SK-N-SH (cell line): ENCODE measurements at regions not wholly inside any gene's neighbourhood (a gene's known extent, or its start where the extent isn't known, plus 50 kb on each side); places are given as distances from the start of the nearest gene placed in this dataset.
A peak's percentile ranks its signal among the peaks of the same experiment; 100 is the strongest.

Experiments used
- CTCF ChIA-PET: fragments of 300-600, 350-600 bp; formaldehyde crosslinking; extraction: SDS; loops from one replicate; lab custom pipeline; 2021; lab: Yijun Ruan, JAX
- POLR2A ChIA-PET: fragments of 350-600 bp; sonication (Branson Sonifier 250); formaldehyde crosslinking; extraction: SDS; loops from one replicate; lab custom pipeline; 2020; ENCODE audit warnings: antibody characterized with exemption, inconsistent platforms; lab: Yijun Ruan, JAX
- DNase-seq: peaks from one replicate; pipeline ENCODE4 v3.0.0; 2012
- H2AFZ ChIP-seq: fragments of 200-600 bp; sonication (generic); 2 replicates; pipeline ENCODE4 v1.8.1; 2016; ENCODE audit warnings: antibody characterized with exemption, mild to moderate bottlenecking, low read depth
- H3F3A ChIP-seq: fragments of 200-600 bp; sonication (generic); replicated peaks from 2 replicates; pipeline ENCODE3; 2016; ENCODE audit warnings: antibody characterized with exemption, mild to moderate bottlenecking; ENCODE audit not compliant: insufficient read depth
- H3K27ac ChIP-seq, 2 experiments: fragments of 200-500 bp in 1 of 2; fragments of 200-600 bp in 1 of 2; sonication (Bioruptor generic) in 1 of 2; sonication (generic), shearing (Covaris generic) in 1 of 2; 2 replicates each; pipeline versions ENCODE4 v1.5.1 to v1.6.1; 2014 to 2016; ENCODE audit warnings: low read depth in 2 of 2, inconsistent platforms in 1 of 2, low read length in 1 of 2, mild to moderate bottlenecking in 1 of 2, mixed read lengths in 1 of 2
- H3K27me3 ChIP-seq: fragments of 200-600 bp; sonication (generic), shearing (Covaris generic); 2 replicates; pipeline ENCODE4 v1.6.1; 2016; ENCODE audit warnings: mixed run types; ENCODE audit not compliant: insufficient read depth
- H3K36me3 ChIP-seq, 2 experiments: fragments of 200-500 bp in 1 of 2; fragments of 200-600 bp in 1 of 2; sonication (Bioruptor generic) in 1 of 2; sonication (generic) in 1 of 2; replicated peaks in 1 of 2; 2 replicates each; pipeline versions ENCODE3 to v1.5.1; 2014 to 2016; ENCODE audit warnings: low read length in 1 of 2, mild to moderate bottlenecking in 1 of 2; ENCODE audit not compliant: insufficient read depth in 2 of 2, control insufficient read depth in 1 of 2
- H3K4me1 ChIP-seq, 2 experiments: fragments of 200-500 bp in 1 of 2; fragments of 200-600 bp in 1 of 2; sonication (Bioruptor generic) in 1 of 2; sonication (generic), shearing (Covaris generic) in 1 of 2; 2 replicates each; pipeline versions ENCODE4 v1.5.1 to v1.6.1; 2014 to 2016; ENCODE audit warnings: low read depth in 1 of 2, low read length in 1 of 2, mixed run types in 1 of 2; ENCODE audit not compliant: insufficient read depth in 2 of 2, control insufficient read depth in 1 of 2
- H3K4me2 ChIP-seq: fragments of 200-600 bp; sonication (generic), shearing (Covaris generic); 2 replicates; pipeline ENCODE4 v1.6.1; 2017; ENCODE audit warnings: mixed run types
- H3K4me3 ChIP-seq, 2 experiments: fragments of 200-500 bp in 1 of 2; fragments of 200-600 bp in 1 of 2; sonication (Bioruptor generic) in 1 of 2; sonication (generic), shearing (Covaris generic) in 1 of 2; 2 replicates each; pipeline versions ENCODE4 v1.5.1 to v1.8.1; 2014 to 2016; ENCODE audit warnings: low read depth in 2 of 2, inconsistent platforms in 1 of 2, low read length in 1 of 2, mild to moderate bottlenecking in 1 of 2, mixed read lengths in 1 of 2, moderate library complexity in 1 of 2
- H3K79me2 ChIP-seq: fragments of 200-600 bp; sonication (generic); 2 replicates; pipeline ENCODE4 v1.8.1; 2017; ENCODE audit warnings: mild to moderate bottlenecking; ENCODE audit not compliant: insufficient read depth
- H3K9ac ChIP-seq: fragments of 200-600 bp; sonication (generic); 2 replicates; pipeline ENCODE4 v1.6.1; 2017; ENCODE audit warnings: mixed run types
- H3K9me2 ChIP-seq: fragments of 200-600 bp; sonication (generic); 2 replicates; pipeline ENCODE4 v1.6.1; 2017; ENCODE audit warnings: mixed run types
- H3K9me3 ChIP-seq: fragments of 200-600 bp; sonication (generic); 2 replicates; pipeline ENCODE4 v1.6.1; 2017; ENCODE audit warnings: mixed run types, mild to moderate bottlenecking, moderate library complexity
- H4K20me1 ChIP-seq: fragments of 200-600 bp; sonication (generic); 2 replicates; pipeline ENCODE4 v1.6.1; 2017; ENCODE audit warnings: mild to moderate bottlenecking, mixed run types; ENCODE audit not compliant: insufficient read depth
- GATA2 ChIP-seq: sonication (generic); formaldehyde crosslinking; IDR thresholded peaks from 2 replicates; pipeline ENCODE4 v1.5.0; 2020; ENCODE audit warnings: mild to moderate bottlenecking, missing genetic modification reagents
- MEF2A ChIP-seq: IDR thresholded peaks from 2 replicates; pipeline ENCODE4 v1.4.0; 2012; ENCODE audit warnings: low read depth, borderline replicate concordance
- MXI1 ChIP-seq: IDR thresholded peaks from 2 replicates; pipeline ENCODE4 v1.6.1; 2012; ENCODE audit warnings: mild to moderate bottlenecking, low read depth, low read length, improper control_type of control experiment
- RCOR1 ChIP-seq: fragments of 150-350 bp; IDR thresholded peaks from 2 replicates; pipeline ENCODE4 v1.6.1; 2017; ENCODE audit warnings: antibody characterized with exemption, low read length
- RFX5 ChIP-seq: IDR thresholded peaks from 2 replicates; pipeline ENCODE4 v1.6.1; 2012; ENCODE audit warnings: mild to moderate bottlenecking, improper control_type of control experiment, low read length
- RXRA ChIP-seq: IDR thresholded peaks from 2 replicates; pipeline ENCODE4 v1.4.0; 2012; ENCODE audit warnings: low read depth, mild to moderate bottlenecking, borderline replicate concordance
- SMC3 ChIP-seq: IDR thresholded peaks from 2 replicates; pipeline ENCODE4 v1.6.1; 2012; ENCODE audit warnings: low read depth, low read length, improper control_type of control experiment
- TCF12 ChIP-seq: IDR thresholded peaks from 2 replicates; pipeline ENCODE4 v1.4.0; 2012
- WGBS: methylation state at CpG from one replicate; pipeline ENCODE4 v1.1.6; 2017; ENCODE audit warnings: low lambda C conversion rate; 5-methylcytosine and 5-hydroxymethylcytosine counted together
- TF ChIP-seq, protein P1 (sequence below): IDR thresholded peaks from 2 replicates; pipeline ENCODE4 v1.4.0; 2012; ENCODE audit warnings: low read depth
- TF ChIP-seq, protein P2 (sequence below): IDR thresholded peaks from 2 replicates; pipeline ENCODE4 v1.4.0; 2012; ENCODE audit warnings: low read depth, borderline replicate concordance
- TF ChIP-seq, protein P3 (sequence below): fragments of 200-600 bp; sonication (generic); IDR thresholded peaks from 2 replicates; pipeline ENCODE4 v1.6.1; 2017; ENCODE audit warnings: antibody characterized with exemption, mild to moderate bottlenecking, moderate library complexity

DNA sequence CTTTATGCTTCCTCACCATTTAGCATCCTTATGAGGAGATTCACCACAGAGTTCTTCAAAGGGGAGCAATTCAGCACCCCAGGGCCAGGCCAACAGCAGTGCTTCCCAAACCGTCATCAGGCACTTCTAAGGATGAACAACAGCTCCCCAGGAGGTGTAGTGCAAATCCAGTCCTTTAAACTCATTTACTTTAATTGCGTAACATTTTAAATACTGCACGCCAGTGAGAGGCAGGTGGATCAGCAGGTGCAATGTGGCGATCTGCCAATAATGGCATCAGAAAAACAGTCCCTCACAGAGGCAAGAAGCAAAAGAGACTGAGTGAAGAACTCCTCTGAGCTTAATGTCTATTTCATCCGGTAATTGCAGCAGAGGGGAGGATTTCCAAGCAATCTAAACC lies 770.9 kb upstream of the FOXG1 start:
- H3K9ac ChIP-seq, result no peak overlapping the region
- H4K20me1 ChIP-seq, result no peaks in the 10 kb centered on the region
- H3K27me3 ChIP-seq, result peaks cover 13% of the 10 kb centered on the region; the same call in 1 of the 2 replicates
- H2AFZ ChIP-seq, result no peak overlapping the region
- H3K36me3 ChIP-seq, result no peaks in the 10 kb centered on the region
- H3F3A ChIP-seq, result no peaks in the 10 kb centered on the region
- no peak for TF ChIP-seq GATA2 (CRISPR knock-in tag)
- TF ChIP-seq, protein P1, sequence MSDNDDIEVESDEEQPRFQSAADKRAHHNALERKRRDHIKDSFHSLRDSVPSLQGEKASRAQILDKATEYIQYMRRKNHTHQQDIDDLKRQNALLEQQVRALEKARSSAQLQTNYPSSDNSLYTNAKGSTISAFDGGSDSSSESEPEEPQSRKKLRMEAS, result no peak
- no peak for TF ChIP-seq MEF2A
- no peak for TF ChIP-seq RCOR1
- TF ChIP-seq SMC3, result no peak
- no peak for TF ChIP-seq MXI1
- no peak for TF ChIP-seq RXRA
- TF ChIP-seq RFX5, result no peak
- TF ChIP-seq, protein P2, sequence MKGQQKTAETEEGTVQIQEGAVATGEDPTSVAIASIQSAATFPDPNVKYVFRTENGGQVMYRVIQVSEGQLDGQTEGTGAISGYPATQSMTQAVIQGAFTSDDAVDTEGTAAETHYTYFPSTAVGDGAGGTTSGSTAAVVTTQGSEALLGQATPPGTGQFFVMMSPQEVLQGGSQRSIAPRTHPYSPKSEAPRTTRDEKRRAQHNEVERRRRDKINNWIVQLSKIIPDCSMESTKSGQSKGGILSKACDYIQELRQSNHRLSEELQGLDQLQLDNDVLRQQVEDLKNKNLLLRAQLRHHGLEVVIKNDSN, result no peak
- H3K79me2 ChIP-seq, result no peaks in the 10 kb centered on the region
- ChIA-PET CTCF (interaction anchor here (0.6 kb wide), 1 partner anchor 9 kb away, joined by 3 read pairs; no protein-coding TSS in a partner anchor), POLR2A (no interaction called here)
- WGBS, result 8% methylated on average over 5 of the region's 5 CpGs
- H3K4me2 ChIP-seq, result no peak overlapping the region
- H3K27ac ChIP-seq, result no peak overlapping the region
- H3K9me3 ChIP-seq, result no peaks in the 10 kb centered on the region
- no peak for DNase-seq
- H3K4me3 ChIP-seq, result no peak overlapping the region
- no peaks in the 10 kb centered on the region for H3K9me2 ChIP-seq
- H3K4me1 ChIP-seq, result no peaks in the 10 kb centered on the region

DNA sequence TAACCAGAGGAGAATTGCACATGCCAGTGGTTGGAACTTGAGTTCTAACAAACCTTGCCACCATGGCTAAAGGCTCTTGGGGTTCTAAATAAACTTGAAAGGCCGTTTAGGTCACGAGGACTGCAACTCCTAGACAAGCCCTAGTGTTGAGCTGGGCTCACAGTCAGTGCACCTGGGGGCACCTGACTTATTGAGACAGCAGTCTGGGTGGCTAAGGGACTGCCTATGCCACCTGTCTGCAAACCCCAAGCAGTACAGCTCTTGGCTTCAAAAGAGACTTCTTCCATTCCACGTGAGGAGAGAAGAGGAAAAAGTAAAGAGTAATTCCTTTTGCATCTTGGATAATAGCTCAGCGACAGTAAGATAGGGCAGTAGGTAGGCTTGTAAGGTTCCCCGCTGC lies 765.6 kb upstream of the FOXG1 start:
- H4K20me1 ChIP-seq, result no peaks in the 10 kb centered on the region
- H3F3A ChIP-seq, result no peaks in the 10 kb centered on the region
- no peak overlapping the region for H2AFZ ChIP-seq
- POLR2A ChIA-PET, result no interaction called here
- TF ChIP-seq RCOR1, result no peak
- 8% methylated on average over 3 of the region's 5 CpGs for WGBS
- peaks cover 13% of the 10 kb centered on the region; the same call in 1 of the 2 replicates for H3K27me3 ChIP-seq
- no peak overlapping the region for H3K4me2 ChIP-seq
- H3K9me3 ChIP-seq, result no peaks in the 10 kb centered on the region
- DNase-seq, result no peak
- H3K27ac ChIP-seq, result no peak overlapping the region
- H3K4me3 ChIP-seq, result no peak overlapping the region
- H3K4me1 ChIP-seq, result no peaks in the 10 kb centered on the region
- no peaks in the 10 kb centered on the region for H3K9me2 ChIP-seq
- H3K9ac ChIP-seq, result no peak overlapping the region
- CTCF ChIA-PET, result no interaction called here
- no peaks in the 10 kb centered on the region for H3K79me2 ChIP-seq
- no peaks in the 10 kb centered on the region for H3K36me3 ChIP-seq

DNA sequence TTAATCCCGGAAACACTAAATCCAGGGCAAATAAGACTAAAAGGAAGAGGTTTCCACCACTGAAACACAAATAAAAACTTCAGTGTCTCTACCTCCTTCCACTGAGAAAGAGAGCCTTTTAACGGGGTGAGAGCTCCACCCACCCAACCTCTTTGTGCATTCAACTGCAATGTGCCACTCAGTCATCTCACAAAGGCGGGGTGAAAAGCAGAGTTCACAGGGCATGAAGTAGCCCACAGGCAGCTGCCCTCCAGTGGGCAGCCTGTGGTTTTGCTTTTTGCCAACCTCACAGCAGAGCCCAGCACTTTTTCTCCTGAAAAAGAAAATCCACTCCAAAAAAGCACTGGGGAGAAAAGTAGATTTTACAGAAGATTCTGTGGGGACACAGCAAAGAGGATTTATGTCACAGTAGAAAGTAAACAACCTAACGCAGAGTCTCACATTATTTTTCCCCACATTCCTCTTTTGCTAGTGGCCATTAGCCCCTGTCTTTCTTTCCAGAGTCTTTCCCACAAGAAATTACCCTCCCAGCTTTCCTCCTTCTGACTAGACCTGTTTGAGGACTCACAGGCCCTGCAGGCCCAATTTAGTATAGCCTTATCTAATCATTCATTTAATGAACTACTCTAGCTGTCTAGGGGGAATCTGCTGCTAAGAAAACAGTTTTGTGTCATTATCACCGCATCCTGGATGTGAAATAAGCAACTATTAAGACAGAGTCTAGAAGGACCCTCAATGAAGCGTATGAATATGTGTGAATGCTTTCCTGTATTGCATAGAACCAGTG lies 753.8 kb upstream of the FOXG1 start:
- H2AFZ ChIP-seq, result no peak overlapping the region
- no peak overlapping the region for H3K4me2 ChIP-seq
- H3K79me2 ChIP-seq, result no peaks in the 10 kb centered on the region
- DNase-seq, result peak; percentile 2
- H3K4me1 ChIP-seq, result no peaks in the 10 kb centered on the region; a peak in 1 of 4 replicates
- CTCF ChIA-PET, result no interaction called here
- H3K9ac ChIP-seq, result no peak overlapping the region
- H3K9me2 ChIP-seq, result no peaks in the 10 kb centered on the region
- TF ChIP-seq TCF12, result no peak
- TF ChIP-seq, protein P3, sequence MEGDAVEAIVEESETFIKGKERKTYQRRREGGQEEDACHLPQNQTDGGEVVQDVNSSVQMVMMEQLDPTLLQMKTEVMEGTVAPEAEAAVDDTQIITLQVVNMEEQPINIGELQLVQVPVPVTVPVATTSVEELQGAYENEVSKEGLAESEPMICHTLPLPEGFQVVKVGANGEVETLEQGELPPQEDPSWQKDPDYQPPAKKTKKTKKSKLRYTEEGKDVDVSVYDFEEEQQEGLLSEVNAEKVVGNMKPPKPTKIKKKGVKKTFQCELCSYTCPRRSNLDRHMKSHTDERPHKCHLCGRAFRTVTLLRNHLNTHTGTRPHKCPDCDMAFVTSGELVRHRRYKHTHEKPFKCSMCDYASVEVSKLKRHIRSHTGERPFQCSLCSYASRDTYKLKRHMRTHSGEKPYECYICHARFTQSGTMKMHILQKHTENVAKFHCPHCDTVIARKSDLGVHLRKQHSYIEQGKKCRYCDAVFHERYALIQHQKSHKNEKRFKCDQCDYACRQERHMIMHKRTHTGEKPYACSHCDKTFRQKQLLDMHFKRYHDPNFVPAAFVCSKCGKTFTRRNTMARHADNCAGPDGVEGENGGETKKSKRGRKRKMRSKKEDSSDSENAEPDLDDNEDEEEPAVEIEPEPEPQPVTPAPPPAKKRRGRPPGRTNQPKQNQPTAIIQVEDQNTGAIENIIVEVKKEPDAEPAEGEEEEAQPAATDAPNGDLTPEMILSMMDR, result peak; percentile 13; the same call in 1 of the 2 replicates
- TF ChIP-seq, all 33 proteins: peak for 1
- POLR2A ChIA-PET, result no interaction called here
- H4K20me1 ChIP-seq, result no peaks in the 10 kb centered on the region
- H3K4me3 ChIP-seq, result peak overlapping the region in 1 of 2 experiments; percentile 24; a peak in 1 of 4 replicates
- H3K36me3 ChIP-seq, result no peaks in the 10 kb centered on the region
- 10% methylated on average over 6 of the region's 6 CpGs for WGBS
- H3K9me3 ChIP-seq, result no peaks in the 10 kb centered on the region
- H3K27ac ChIP-seq, result no peak overlapping the region; a peak in 1 of 4 replicates
- H3K27me3 ChIP-seq, result no peaks in the 10 kb centered on the region; the same call in 1 of the 2 replicates
- H3F3A ChIP-seq, result no peaks in the 10 kb centered on the region
